Mucosa of descending colon (tissue), 3 donors: ENCODE measurements at regions not wholly inside any gene's neighbourhood (a gene's known extent, or its start where the extent isn't known, plus 50 kb on each side); places are given as distances from the start of the nearest gene placed in this dataset.
"Not testable (repeated sequence)": the region's sequence is repeated elsewhere in the genome, so short reads cannot be mapped to it uniquely, and the experiment has no call there.

Source experiments
- ATAC-seq: fragments of 200-7000 bp; cut with Tn5 transposase; one replicate; pipeline ENCODE4 v1.9.1; 2020; ENCODE audit warnings: mild to moderate bottlenecking, moderate library complexity
- DNase-seq, 3 donors: peaks; one replicate each; pipeline ENCODE4 v3.0.0-alpha.2; 2020
- H3K36me3 ChIP-seq: fragments of 200-600 bp; one replicate; pipeline ENCODE4 v1.8.0; 2021; ENCODE audit warnings: low read depth, mild to moderate bottlenecking
- H3K4me1 ChIP-seq: fragments of 200-600 bp; one replicate; pipeline ENCODE4 v1.8.0; 2021; ENCODE audit warnings: low read depth, mild to moderate bottlenecking
- H3K4me3 ChIP-seq: fragments of 200-600 bp; one replicate; pipeline ENCODE4 v1.8.0; 2021; ENCODE audit warnings: mild to moderate bottlenecking
- H3K9me3 ChIP-seq: fragments of 200-600 bp; one replicate; pipeline ENCODE4 v1.8.0; 2021; ENCODE audit warnings: mild to moderate bottlenecking
- CTCF ChIP-seq: fragments of 200-600 bp; IDR thresholded peaks from one replicate; pipeline ENCODE4 v1.8.0; 2022; ENCODE audit warnings: antibody characterized with exemption, mild to moderate bottlenecking
- intact Hi-C, 2 donors: fragments of 100-400 bp; cut with DNase I in 1 of 2; cut with micrococcal nuclease in 1 of 2; formaldehyde crosslinking; loops; one replicate each; pipeline versions ENCODE4 v1.11.0 to v1.11.1; 2022; cut with DNase I, micrococcal nuclease
- donor health status: DM: no; HTN: no; CAD: no; lungs with moderate emphysema.
- donor health status: DM: no; HTN: no; CAD: no.
- donor health status: DM: no; HTN: yes; CAD: no.

- intact Hi-C loops: no loop called here
- H3K9me3 ChIP-seq: no peaks in the 10 kb centered on the region
- H3K4me3 ChIP-seq: no peak overlapping the region
- no peak for TF ChIP-seq CTCF
- peak in 1 of 3 donors; percentile 22 for DNase-seq
- no peaks in the 10 kb centered on the region for H3K36me3 ChIP-seq
- H3K4me1 ChIP-seq: no peaks in the 10 kb centered on the region
- peak; percentile 86 for ATAC-seq
Observed at GRCh38 chr3:53422954-53423698, 71.3 kb upstream of the CACNA1D start.

- DNase-seq (no peak), ATAC-seq (no peak)
- intact Hi-C loops: no loop called here
- H3K4me1 ChIP-seq: no peaks in the 10 kb centered on the region
- no peak for TF ChIP-seq CTCF
- H3K36me3 ChIP-seq: no peaks in the 10 kb centered on the region
- no peak overlapping the region for H3K4me3 ChIP-seq
- H3K9me3 ChIP-seq: no peaks in the 10 kb centered on the region
Observed at GRCh38 chr3:53425936-53426335, 68.5 kb upstream of the CACNA1D start.

GRCh38 chr3:53426918-53427317 lies 67.5 kb upstream of the CACNA1D start:
- Histone ChIP-seq H3K4me3 (no peak overlapping the region), H3K36me3 (no peaks in the 10 kb centered on the region), H3K9me3 (no peaks in the 10 kb centered on the region), H3K4me1 (no peaks in the 10 kb centered on the region)
- TF ChIP-seq CTCF: no peak
- DNase-seq: no peak
- intact Hi-C loops: no loop called here
- ATAC-seq: no peak

GRCh38 chr3:53436828-53437227 lies 57.6 kb upstream of the CACNA1D start:
- Histone ChIP-seq H3K9me3 (no peaks in the 10 kb centered on the region), H3K36me3 (no peaks in the 10 kb centered on the region), H3K4me1 (no peaks in the 10 kb centered on the region), H3K4me3 (no peak overlapping the region)
- TF ChIP-seq CTCF: no peak
- no peak for ATAC-seq
- intact Hi-C loops: no loop called here
- DNase-seq: no peak

- intact Hi-C loops, H3K4me1 ChIP-seq, H3K9me3 ChIP-seq, DNase-seq, H3K4me3 ChIP-seq, H3K36me3 ChIP-seq, ATAC-seq: not testable (repeated sequence)
Observed at GRCh38 chr3:53442863-53443262, 51.5 kb upstream of the CACNA1D start.
